ENCODE measurements at regions not wholly inside any gene's neighbourhood (a gene's known extent, or its start where the extent isn't known, plus 50 kb on each side); places are given as distances from the start of the nearest gene placed in this dataset.

DNA sequence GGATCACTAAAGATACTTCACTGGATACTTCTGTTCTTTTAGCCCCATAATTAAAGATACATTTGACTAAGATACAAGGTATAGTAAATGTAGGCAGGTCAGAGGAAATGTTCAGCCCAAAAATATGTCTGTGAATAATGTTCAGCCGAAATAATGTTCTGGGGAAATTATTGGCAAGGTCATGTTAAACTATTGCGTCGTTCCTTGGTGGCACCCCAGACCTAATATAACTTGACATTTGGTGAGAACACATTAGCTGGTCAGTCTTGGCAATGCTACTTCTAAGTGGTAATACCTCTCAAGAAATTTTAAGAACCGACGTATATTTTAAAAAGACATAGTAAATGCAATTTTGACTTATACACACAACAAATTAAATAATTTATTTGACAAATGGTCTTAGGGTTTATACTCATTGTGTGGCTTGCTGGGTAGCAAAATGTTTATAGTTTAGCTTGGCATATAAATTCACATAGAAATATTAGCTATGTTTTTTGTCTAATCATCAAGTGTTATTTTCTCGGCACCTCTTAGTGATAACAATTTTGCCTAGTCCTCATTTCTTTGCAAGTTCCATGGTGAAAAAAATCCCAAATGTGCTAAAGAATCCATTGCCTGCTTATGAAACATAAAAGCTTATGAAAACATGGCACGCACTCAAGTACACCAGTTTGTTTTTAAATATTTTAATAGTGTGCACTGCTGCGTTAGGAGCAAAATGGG, 270.3 kb upstream of the NEBL start:
- no peak for DNase-seq

DNA sequence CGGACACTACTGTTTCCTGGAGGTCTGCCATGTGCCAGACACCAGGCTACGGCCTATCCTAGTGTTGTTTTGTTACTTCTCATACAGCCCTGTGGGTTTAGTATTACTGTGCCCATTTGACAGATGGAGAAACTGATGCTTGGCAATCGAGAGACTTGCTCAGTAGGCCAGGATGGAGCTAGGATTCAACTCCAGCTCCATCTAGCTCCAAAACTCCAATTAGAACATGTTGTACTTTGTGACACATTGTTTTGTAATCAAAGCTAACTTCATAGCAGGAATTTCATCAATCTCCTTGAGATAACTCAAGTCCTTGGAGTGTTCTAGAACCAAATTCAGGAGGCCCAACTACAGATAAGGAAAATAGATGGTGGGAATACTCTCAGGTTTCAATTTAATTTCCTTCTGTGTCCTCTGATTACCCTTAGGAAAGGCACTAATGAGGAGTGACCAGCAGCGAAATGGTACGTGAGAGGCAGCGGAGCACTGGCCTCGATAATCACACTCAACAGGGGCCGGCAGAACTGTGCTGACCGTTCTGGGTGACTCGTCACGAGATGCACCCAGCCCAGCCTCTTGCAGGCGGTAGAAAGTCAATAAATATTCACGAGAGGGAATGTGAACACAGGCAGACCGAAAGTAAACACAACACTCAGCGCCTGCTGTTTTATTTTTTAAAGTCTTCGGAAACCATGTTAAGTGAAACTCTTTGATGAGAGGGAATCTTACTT, 269.6 kb upstream of the NEBL start:
- DNase-seq: no peak

DNA sequence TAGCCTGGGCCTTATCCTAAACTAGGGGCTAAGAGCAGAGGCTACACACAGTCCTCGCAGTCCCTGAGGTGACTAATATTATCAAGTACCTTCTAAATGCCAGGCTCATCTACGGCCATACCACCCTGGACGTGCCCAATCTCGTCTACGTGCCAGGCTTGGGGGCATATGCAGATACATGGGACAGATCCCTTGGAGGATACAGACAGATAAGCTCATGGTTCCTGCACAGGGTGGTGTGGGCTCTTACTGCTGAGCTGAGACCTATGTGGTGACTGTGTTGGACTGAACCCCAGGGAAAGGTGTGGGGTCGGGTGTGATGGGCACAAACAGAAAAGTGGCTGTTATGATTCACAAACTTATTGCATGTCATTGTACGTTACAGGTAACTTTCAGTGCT, 268.4 kb upstream of the NEBL start:
- DNase-seq: no peak

- DNase-seq: no peak
Observed at GRCh38 chr10:21164687-21165086, 267.6 kb upstream of the NEBL start.

GRCh38 chr10:21162948-21163347, 265.8 kb upstream of the NEBL start:
- no peak for DNase-seq

- no peak for DNase-seq
Observed at GRCh38 chr10:21161647-21162046, 264.5 kb upstream of the NEBL start.

- DNase-seq: no peak
Observed at GRCh38 chr10:21161090-21161625, 264.0 kb upstream of the NEBL start.

DNA sequence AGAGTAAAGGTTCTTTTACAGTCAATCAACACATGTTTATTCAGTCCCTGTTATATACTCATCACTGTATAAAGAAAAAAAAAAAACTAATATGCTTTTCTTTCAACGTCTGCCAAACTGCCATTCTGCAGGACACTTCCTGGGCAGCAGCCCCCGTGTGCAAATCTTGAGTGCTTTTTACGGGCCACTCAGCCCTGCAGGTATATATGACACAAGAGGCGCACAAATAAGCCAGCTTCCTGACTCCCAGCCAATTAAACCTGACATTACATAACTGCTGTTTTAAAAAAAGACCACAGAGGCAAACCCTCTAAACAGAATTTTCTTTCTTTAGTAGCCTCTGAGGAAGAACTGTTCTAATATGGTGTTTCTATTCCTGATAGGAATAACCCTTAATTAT, 263.0 kb upstream of the NEBL start:
- DNase-seq: no peak

DNA sequence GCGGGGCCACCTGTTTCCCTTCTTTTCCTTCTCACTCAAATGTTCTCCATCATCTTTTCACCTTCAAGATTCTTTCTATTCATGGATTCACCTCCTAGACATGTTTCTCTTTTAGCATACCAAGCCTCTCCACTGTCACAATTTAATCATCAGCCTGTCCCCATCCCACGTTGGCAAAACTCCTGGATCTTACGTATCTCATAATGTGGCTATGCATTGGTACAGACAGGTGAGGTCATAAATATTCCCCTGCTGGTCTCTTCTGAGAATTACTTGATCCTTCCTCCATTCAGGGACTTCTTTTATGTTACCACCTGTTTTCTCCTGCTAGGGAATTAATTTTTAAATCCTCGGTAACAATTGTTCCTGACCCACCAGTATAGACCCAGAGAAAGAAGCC, 262.6 kb upstream of the NEBL start:
- DNase-seq: no peak

- no peak for DNase-seq
Observed at GRCh38 chr10:21158301-21158700, 261.2 kb upstream of the NEBL start.

GRCh38 chr10:21157664-21158063, 260.6 kb upstream of the NEBL start:
- DNase-seq: no peak

- no peak for DNase-seq
Observed at GRCh38 chr10:21150166-21150565, 253.1 kb upstream of the NEBL start.

DNA sequence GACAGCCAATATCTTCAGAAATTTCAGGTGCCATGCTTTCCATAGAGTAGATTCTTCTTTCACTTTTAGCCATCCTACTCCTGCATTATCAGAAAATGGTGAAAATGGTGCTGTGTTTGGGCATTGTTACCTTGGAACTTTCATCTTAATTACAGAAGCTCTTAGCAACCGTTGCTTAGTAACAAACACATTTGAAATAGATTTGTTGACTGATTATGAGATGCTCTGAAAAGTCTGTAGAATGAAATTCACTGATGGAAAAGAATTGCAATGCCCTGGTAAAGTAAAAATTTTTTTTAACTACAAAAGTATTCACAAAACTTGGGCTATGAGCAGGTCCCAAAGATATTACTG, 249.3 kb upstream of the NEBL start:
- DNase-seq: no peak

- DNase-seq: no peak
Observed at GRCh38 chr10:21145751-21146435, 248.8 kb upstream of the NEBL start.

DNA sequence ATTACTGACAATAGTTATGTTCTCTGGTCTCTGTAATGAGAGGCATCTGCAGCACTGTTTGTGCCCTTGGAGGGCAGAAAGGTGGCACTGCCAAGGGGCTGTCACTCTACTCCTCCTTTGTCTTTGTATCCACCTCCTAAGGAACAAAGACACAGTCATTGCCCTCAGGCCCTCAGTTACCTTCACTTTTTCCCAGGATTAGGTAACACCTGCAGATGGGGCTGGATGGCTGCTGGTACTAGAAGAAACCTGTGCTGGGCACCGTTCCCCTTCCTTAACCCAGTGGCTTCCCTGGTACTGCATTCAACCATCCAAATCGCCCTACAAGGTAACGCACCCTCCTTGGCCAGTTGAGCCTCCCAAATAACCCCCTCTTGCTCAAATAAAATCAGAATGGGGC, 246.9 kb upstream of the NEBL start:
- no peak for DNase-seq

- DNase-seq: no peak
Observed at GRCh38 chr10:21141946-21142492, 244.9 kb upstream of the NEBL start.

GRCh38 chr10:21138769-21139340, 241.7 kb upstream of the NEBL start:
- no peak for DNase-seq

- DNase-seq: no peak
Observed at GRCh38 chr10:21135023-21135931, 238.2 kb upstream of the NEBL start.

GRCh38 chr10:21134645-21135022, 237.5 kb upstream of the NEBL start:
- DNase-seq: no peak

GRCh38 chr10:21130683-21131442, 233.8 kb upstream of the NEBL start:
- DNase-seq: no peak

GRCh38 chr10:21130108-21130507, 233.0 kb upstream of the NEBL start:
- no peak for DNase-seq
